ENCODE measurements at regions not wholly inside any gene's neighbourhood (a gene's known extent, or its start where the extent isn't known, plus 50 kb on each side); places are given as distances from the start of the nearest gene placed in this dataset.
"Not testable (repeated sequence)": the region's sequence is repeated elsewhere in the genome, so short reads cannot be mapped to it uniquely, and the experiment has no call there.

DNA sequence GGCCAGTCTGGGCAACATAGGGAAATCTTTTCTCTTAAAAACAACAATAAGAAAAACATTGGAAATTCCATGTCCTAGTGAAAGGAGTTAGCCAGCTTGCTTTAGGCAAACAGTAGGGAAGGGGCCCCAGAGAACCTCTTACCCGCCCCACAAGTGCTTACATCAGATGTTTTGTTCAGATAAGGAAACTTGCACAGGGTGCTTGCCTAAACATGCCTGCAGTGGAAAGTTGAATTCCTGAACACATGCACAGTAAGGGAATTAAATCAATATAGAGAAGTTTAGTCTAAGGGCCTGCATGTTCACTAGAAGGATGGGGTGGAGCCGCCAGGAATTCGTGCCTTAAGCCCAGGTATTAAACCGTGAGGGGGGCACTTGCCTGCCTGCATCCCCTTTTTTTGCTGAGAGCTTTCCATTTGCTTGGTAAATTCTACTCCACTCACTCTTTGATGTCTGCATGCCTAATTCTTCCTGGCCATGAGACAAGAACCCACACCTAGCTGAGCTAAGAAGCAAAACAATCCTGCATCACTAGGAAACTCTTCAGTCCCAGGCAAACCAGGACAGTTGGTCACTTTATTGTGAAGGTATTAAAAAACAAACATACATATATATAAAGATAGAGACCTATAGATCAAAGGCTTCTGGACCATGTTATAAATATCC, 499.0 kb downstream of the SIPA1L2 start:
- no peak for TF ChIP-seq POLR2A (IDR thresholded peaks at IDR 0.05; ENCODE audit: low read depth, low read length)
- DNase-seq (ENCODE audit: insufficient read length, low spot score) (no peak), FAIRE-seq (no peak)

DNA sequence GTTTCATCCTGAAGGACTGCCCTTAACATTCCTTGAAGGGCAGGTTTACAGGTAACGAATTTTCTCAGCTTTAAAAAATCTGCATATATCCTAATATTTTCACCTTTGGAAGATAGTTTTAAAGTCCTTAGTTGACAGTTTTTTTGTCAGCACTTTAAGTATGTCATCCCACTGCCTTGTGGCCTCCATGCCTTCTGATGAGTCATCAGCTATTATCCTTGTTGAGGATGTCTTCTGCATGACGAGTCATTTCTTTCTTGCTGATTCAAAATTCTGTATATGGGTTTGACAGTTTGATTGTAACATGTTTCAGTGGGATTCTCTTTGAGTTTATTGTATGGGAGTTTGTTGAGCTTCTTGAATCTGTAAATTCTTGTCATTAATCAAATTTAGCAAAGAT, 500.6 kb downstream of the DISC1 start:
- no peak for TF ChIP-seq POLR2A (IDR thresholded peaks at IDR 0.05; ENCODE audit: low read depth, low read length)
- peak; percentile 99 for FAIRE-seq
- DNase-seq (ENCODE audit: insufficient read length, low spot score): no peak

DNA sequence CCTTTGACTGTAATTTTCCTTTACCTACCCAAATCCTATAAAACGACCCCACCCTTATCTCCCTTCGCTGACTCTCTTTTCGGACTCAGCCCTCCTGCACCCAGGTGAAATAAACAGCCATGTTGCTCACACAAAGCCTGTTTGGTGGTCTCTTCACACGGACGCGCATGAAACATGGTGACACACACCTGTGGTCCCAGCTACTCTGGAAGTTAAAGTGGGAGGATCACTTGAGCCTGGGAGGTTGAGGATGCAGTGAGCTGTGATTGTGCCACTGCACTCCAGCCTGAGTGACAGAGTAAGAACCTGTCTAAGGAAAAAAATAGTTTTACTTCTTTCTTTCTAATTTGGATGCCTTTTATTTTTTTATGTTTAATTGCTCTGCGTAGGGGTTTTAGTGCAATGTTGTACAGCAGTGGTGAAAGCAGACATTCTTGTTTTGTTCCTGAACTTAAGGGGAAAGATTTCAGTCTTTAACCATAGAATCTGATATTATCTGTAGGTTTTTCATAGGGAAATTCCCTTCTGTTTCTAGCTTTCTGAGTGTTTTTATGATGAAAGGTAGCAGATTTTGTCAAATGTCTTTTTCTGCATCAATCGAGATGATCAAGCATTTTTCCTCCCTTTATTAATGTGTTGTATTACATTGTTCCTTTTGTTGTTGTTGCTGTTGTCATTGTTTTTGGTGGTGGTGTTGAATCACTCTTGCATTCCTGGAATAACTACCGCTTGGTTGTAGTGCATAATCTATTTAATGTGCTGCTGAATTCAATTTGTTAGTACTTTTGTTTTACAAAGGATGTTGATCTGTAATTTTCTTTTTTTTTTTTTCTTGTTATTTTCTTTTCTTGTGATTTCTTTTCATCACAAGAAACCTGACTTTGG, 497.4 kb downstream of the DISC1 start:
- peak; percentile 93 for FAIRE-seq
- no peak for DNase-seq (ENCODE audit: insufficient read length, low spot score)

DNA sequence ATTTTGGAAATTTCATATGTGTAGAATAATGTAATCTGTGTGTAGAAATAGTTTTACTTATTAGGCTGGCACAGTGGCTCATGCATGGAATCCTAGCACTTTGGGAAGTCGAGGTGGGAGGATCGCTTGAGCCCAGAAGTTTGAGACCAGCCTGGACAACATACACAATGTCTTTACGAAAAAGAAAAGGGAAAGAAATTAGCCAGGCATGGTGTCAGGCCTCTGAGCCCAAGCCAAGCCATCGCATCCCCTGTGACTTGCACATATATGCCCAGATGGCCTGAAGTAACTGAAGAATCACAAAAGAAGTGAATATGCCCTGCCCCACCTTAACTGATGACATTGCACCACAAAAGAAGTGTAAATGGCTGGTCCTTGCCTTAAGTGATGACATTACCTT, 491.3 kb downstream of the DISC1 start:
- not testable (repeated sequence) for FAIRE-seq; DNase-seq (ENCODE audit: insufficient read length, low spot score)

More for the DNA sequence above, 497.4 kb downstream of the DISC1 start:
- no peak for TF ChIP-seq POLR2A (IDR thresholded peaks at IDR 0.05; ENCODE audit: low read depth, low read length)

DNA sequence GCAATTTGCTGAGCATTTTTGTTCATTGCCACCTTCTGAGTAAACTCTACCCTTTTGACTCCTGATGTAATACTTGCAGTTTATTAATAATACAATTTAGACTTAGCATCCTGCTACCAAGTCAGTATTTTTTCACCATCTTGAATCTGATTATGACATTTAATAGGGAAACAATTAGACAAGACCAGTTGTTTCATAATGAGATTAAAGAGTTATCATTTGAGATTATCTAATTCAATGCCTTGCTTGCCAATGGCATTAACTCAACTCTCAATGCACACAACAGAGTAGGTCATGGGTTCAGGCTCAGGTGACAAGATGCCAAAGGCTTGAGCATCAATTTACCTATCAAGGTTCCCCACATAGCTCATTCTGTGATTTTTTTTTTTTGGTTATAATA, 488.4 kb downstream of the DISC1 start:
- DNase-seq (ENCODE audit: insufficient read length, low spot score) (no peak), FAIRE-seq (no peak)
- no peak for TF ChIP-seq POLR2A (IDR thresholded peaks at IDR 0.05; ENCODE audit: low read depth, low read length)

DNA sequence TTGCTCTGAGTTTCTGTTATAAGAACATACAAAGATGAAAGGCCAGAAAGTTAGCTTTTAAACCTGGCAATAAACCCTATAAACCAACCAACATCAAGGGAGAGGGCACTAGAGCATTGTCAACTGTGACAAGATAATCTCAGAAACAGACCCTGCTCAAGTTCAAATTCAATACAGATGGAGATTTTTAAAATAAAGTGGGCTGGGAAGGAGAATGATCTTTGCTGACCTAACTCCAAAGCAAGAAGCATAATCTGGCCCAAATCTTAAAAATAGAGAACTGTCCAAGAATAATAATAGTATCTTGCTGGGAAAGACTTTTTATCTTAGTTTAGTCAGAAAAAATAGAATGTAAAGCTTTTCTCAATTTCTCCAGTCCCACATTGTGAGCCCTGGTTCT, 485.5 kb downstream of the DISC1 start:
- DNase-seq (ENCODE audit: insufficient read length, low spot score) (no peak), FAIRE-seq (no peak)
- no peak for TF ChIP-seq POLR2A (IDR thresholded peaks at IDR 0.05; ENCODE audit: low read depth, low read length)

DNA sequence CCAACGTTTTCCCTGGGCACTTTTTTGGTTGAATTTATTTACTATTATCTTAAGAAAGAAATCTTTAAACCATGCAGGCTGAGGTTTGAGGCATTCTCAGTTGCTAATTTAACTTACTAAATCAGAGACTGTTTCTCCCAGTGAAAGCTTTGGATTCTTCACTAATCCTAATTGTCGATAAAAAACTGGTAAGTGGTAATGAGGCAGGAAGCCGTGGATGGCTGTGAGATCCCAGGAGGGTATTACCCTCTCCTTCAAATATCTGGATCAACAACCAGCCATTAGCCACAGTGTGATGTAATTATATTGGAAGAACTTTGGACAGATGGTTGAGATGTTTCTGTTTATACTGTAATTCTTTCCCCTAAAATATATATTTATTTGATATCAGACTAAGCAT, 485.0 kb downstream of the DISC1 start:
- FAIRE-seq: no peak
- DNase-seq (ENCODE audit: insufficient read length, low spot score): no peak
- TF ChIP-seq POLR2A (IDR thresholded peaks at IDR 0.05; ENCODE audit: low read depth, low read length): no peak

DNA sequence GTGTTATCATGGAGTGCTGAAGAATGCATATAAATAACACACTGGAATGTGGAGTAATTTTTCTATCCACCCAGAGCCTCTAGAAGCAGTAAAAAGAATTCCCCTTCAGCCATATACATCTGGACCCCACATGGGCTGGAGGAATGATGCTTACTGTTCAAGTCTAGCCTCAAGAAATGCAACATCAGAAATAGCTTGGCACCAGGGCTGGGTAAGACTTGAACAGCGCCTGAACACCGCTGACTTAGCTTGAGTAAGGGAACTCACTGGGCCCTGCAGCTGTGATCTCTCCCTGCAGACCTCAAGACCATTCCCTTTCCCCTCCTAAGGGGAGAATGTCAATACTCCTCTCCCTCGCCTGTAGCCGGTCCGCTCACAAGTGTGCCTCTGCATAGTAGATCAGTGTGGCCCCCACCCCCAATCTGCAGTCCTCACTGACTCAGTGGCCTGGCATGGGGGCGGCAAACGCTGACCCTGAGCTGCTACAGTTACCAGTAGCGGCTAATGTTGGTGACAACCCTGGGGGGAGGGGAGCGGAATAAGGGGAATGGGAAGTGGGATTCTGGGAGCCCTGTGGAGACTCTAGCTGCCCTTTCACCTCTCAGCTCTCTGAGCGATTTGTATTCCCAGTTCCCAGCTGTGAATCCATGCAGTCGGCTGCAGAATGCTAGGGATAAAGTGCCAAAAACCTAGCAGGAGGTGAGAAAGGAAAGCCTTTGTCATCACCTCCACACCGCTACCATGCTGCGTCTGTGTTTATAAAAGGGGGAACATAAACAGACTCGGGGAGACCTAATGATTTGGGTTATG, 483.9 kb downstream of the DISC1 start:
- DNase-seq (ENCODE audit: insufficient read length, low spot score) (no peak), FAIRE-seq (no peak)
- no peak for TF ChIP-seq POLR2A (IDR thresholded peaks at IDR 0.05; ENCODE audit: low read depth, low read length)

DNA sequence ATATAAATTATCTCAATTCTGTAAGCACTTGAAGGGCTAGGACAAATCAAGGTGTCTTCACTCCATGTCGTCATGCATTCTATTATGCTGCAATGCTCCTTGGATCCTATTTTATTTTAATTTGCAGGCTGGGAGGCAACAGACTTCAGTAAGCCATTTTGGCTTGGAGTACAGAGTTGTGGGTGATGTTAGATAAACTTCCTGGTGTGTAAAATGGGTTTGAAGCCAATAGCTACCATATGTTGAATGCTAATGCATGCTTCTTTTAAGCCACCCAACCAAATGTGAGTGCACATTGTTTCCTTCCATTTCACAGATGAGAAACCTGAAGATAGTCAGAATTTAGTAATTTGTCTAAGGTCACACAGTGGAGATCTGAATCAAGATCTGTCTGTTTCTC, 482.8 kb downstream of the DISC1 start:
- no peak for FAIRE-seq

DNA sequence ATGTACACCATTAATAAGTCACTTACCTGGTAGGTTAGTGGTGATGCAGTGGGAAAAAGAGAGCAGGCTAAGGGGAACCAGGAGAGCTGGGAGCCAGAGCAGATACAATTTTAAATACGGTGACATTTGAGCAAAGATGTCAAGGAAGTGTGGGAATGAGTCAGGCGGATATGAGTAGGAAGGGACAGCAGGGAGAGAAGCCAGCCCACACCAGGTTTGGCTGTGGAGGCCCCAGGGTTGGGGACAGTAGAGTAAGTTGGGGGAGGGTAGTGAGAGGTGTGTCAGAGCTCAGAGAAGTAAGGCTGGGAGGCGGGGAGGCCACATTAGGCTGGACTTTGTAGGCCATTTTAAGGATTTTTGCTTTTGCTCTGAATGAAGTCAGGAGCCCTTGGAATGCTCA, 482.0 kb downstream of the DISC1 start:
- FAIRE-seq (no peak), DNase-seq (ENCODE audit: insufficient read length, low spot score) (no peak)
- TF ChIP-seq POLR2A (IDR thresholded peaks at IDR 0.05; ENCODE audit: low read depth, low read length): no peak

More for the DNA sequence above, 482.8 kb downstream of the DISC1 start:
- DNase-seq (ENCODE audit: insufficient read length, low spot score): no peak
- TF ChIP-seq POLR2A (IDR thresholded peaks at IDR 0.05; ENCODE audit: low read depth, low read length): no peak

DNA sequence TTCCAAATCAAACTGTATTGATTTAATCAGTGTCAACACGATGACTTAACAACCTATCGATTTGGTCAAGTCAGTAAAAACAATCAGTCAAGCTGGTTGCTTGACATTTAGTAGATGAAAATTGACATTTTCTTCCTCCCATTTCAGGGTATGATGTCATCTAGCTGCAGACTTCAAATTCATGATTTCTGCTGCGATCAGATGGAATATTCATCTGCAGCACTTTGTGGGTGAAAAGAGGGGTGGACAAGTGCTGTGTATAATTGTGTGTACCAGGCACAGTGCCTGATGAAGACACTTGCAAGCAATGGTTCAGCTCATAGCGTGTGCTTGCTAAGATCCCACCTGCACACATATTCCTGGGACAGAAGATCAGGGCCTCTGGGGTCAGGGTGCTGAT, 479.8 kb downstream of the DISC1 start:
- FAIRE-seq: no peak
- DNase-seq (ENCODE audit: insufficient read length, low spot score): no peak
- no peak for TF ChIP-seq POLR2A (IDR thresholded peaks at IDR 0.05; ENCODE audit: low read depth, low read length)

DNA sequence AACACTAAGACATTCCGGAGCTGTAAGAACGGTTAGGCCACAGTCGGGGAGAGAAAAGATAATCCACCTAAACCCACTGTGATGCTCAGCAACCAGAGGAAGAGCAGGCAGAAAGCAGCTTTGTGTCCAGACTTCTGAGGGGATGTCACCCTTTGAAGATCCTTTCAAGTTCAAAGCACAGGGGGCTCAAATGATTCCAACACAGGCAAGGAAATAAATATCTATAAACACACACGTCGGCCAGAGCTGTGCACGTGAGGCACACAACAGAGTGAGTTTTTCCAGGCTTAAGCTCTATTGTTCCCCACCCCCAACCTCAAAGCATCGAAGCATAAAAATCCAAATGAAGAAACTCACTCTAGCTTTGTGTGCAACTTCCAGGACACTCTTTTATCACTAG, 479.0 kb downstream of the DISC1 start:
- DNase-seq (ENCODE audit: insufficient read length, low spot score): no peak
- TF ChIP-seq POLR2A (IDR thresholded peaks at IDR 0.05; ENCODE audit: low read depth, low read length): no peak
- FAIRE-seq: no peak

DNA sequence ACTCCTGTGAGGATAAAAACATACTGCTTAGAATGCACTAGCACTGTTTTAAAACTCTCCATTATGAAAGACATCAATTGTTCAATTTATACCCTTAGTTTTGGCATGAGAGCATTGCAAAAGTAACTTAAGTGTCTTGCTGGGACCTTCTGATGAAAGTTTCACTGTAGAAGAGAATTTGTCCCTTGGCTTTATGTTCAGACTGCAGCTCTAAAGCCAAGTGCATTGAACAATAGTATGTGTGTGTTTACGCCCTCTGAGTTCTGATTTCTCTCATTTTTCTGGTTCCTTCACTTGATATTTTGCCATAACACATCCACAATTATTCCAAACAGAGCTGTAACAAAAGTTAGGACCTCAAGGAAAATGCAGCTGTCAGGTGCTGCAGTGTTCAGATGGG, 474.6 kb downstream of the DISC1 start:
- no peak for FAIRE-seq
- no peak for TF ChIP-seq POLR2A (IDR thresholded peaks at IDR 0.05; ENCODE audit: low read depth, low read length)
- DNase-seq (ENCODE audit: insufficient read length, low spot score): no peak

DNA sequence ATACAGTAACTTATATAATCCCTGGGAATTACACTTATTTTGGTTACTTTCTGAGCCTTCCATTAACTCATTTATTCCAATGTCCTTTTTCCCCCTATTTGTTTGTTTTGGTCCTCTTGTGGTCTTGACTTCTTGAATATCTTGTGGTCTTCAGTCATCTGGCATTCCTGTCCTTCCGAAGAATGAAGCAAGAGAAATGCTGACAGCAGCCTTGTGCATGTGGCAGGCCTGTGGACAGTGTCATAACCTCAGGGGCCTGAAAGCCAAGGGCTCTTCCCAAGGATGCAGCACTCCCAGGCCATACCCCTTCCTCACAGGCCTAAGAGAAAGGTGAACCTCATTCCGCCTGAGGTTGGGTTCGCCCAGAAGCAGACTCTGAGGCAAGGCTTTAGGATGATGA, 470.2 kb downstream of the DISC1 start:
- TF ChIP-seq POLR2A (IDR thresholded peaks at IDR 0.05; ENCODE audit: low read depth, low read length): no peak
- no peak for DNase-seq (ENCODE audit: insufficient read length, low spot score)
- no peak for FAIRE-seq

Measured in H54 (cell line).